SK-N-SH treated with all-trans-retinoic acid at 6 μM for 48 hours (cell line): ENCODE measurements at regions not wholly inside any gene's neighbourhood (a gene's known extent, or its start where the extent isn't known, plus 50 kb on each side); places are given as distances from the start of the nearest gene placed in this dataset.

Experiments
- ATAC-seq: fragments of 200-7000 bp; cut with Tn5 transposase; 3 replicates; pipeline ENCODE4 v1.9.1; 2020; ENCODE audit warnings: mild to moderate bottlenecking, moderate library complexity
- ARNTL ChIP-seq: fragments of 450-650 bp; formaldehyde crosslinking; IDR thresholded peaks from 2 replicates; pipeline ENCODE4 v1.5.0; 2020; ENCODE audit warnings: low read depth, mild to moderate bottlenecking, moderate library complexity, borderline replicate concordance
- BACH2 ChIP-seq: fragments of 250-450 bp; sonication (Bioruptor Pico); IDR thresholded peaks from 2 replicates; pipeline ENCODE4 v1.9.0; 2021; ENCODE audit warnings: mild to moderate bottlenecking, borderline replicate concordance
- CSDC2 ChIP-seq: fragments of 250-450 bp; sonication (Bioruptor Pico); IDR thresholded peaks from 2 replicates; pipeline ENCODE4 v1.5.0; 2020; ENCODE audit warnings: mild to moderate bottlenecking, moderate library complexity
- ESRRG ChIP-seq: fragments of 250-450 bp; sonication (Bioruptor Pico); IDR thresholded peaks from 2 replicates; pipeline ENCODE4 v1.6.1; 2021; ENCODE audit warnings: mild to moderate bottlenecking
- GLIS3 ChIP-seq: fragments of 250-450 bp; sonication (Bioruptor Pico); IDR thresholded peaks from 2 replicates; pipeline ENCODE4 v1.5.0; 2020; ENCODE audit warnings: mild to moderate bottlenecking, moderate library complexity
- ISL1 ChIP-seq: fragments of 250-450 bp; sonication (Bioruptor Pico); IDR thresholded peaks from 2 replicates; pipeline ENCODE4 v2.1.2; 2022; ENCODE audit warnings: mild to moderate bottlenecking, moderate library complexity
- OSR1 ChIP-seq: fragments of 250-450 bp; sonication (Bioruptor Pico); IDR thresholded peaks from 2 replicates; pipeline ENCODE4 v1.8.0; 2022; ENCODE audit warnings: moderate library complexity, mild to moderate bottlenecking, inconsistent platforms
- PPARA ChIP-seq: fragments of 250-450 bp; sonication (Bioruptor Pico); IDR thresholded peaks from 2 replicates; pipeline ENCODE4 v1.5.0; 2020; ENCODE audit warnings: mild to moderate bottlenecking, borderline replicate concordance
- RARB ChIP-seq: fragments of 250-450 bp; sonication (Bioruptor Pico); IDR thresholded peaks from 2 replicates; pipeline ENCODE4 v1.8.0; 2021; ENCODE audit warnings: mild to moderate bottlenecking, moderate library complexity
- SNAI2 ChIP-seq: fragments of 250-450 bp; sonication (Bioruptor Pico); IDR thresholded peaks from 2 replicates; pipeline ENCODE4 v1.5.0; 2020; ENCODE audit warnings: mild to moderate bottlenecking, moderate library complexity
- TCF4 ChIP-seq: fragments of 250-450 bp; sonication (Bioruptor Pico); IDR thresholded peaks from 2 replicates; pipeline ENCODE4 v1.8.0; 2021; ENCODE audit warnings: mild to moderate bottlenecking, moderate library complexity, borderline replicate concordance
- TOX ChIP-seq: fragments of 250-450 bp; sonication (Bioruptor Pico); IDR thresholded peaks from 2 replicates; pipeline ENCODE4 v1.8.0; 2021; ENCODE audit warnings: mild to moderate bottlenecking, moderate library complexity, borderline replicate concordance
- ZC3H10 ChIP-seq: fragments of 250-450 bp; sonication (Bioruptor Pico); IDR thresholded peaks from 2 replicates; pipeline ENCODE4 v1.5.1; 2021; ENCODE audit warnings: mild to moderate bottlenecking, moderate library complexity
- ZFP3 ChIP-seq: fragments of 250-450 bp; sonication (Bioruptor Pico); IDR thresholded peaks from 2 replicates; pipeline ENCODE4 v1.5.0; 2020; ENCODE audit warnings: mild to moderate bottlenecking, moderate library complexity
- ZFP30 ChIP-seq: fragments of 450-650 bp; formaldehyde crosslinking; IDR thresholded peaks from 2 replicates; pipeline ENCODE4 v1.5.0; 2022; ENCODE audit warnings: mild to moderate bottlenecking, moderate library complexity
- ZNF565 ChIP-seq: fragments of 450-650 bp; formaldehyde crosslinking; conservative IDR thresholded peaks from 2 replicates; pipeline ENCODE4 v1.5.0; 2020; ENCODE audit warnings: low read depth, mild to moderate bottlenecking, moderate library complexity
- ZNF70 ChIP-seq: fragments of 450-650 bp; formaldehyde crosslinking; IDR thresholded peaks from 2 replicates; pipeline ENCODE4 v1.5.0; 2020; ENCODE audit warnings: mild to moderate bottlenecking, moderate library complexity
- ZNF8 ChIP-seq: fragments of 450-650 bp; formaldehyde crosslinking; IDR thresholded peaks from 2 replicates; pipeline ENCODE4 v1.5.0; 2020; ENCODE audit warnings: mild to moderate bottlenecking, moderate library complexity
- TF ChIP-seq, protein P1 (sequence below): fragments of 250-450 bp; sonication (Bioruptor Pico); IDR thresholded peaks from 2 replicates; pipeline ENCODE4 v1.8.0; 2020; ENCODE audit warnings: mild to moderate bottlenecking, moderate library complexity, borderline replicate concordance
- TF ChIP-seq, protein P2 (sequence below): fragments of 250-450 bp; sonication (Bioruptor Pico); IDR thresholded peaks from 2 replicates; pipeline ENCODE4 v1.8.0; 2021; ENCODE audit warnings: low read depth, mild to moderate bottlenecking, moderate library complexity, borderline replicate concordance
- TF ChIP-seq, protein P3 (sequence below): fragments of 250-450 bp; sonication (Bioruptor Pico); IDR thresholded peaks from 2 replicates; pipeline ENCODE4 v1.5.1; 2020; ENCODE audit warnings: low read depth, mild to moderate bottlenecking, moderate library complexity

GRCh38 chr6:133772567-133772966, 116.3 kb upstream of the TCF21 start:
- no peak for ATAC-seq

DNA sequence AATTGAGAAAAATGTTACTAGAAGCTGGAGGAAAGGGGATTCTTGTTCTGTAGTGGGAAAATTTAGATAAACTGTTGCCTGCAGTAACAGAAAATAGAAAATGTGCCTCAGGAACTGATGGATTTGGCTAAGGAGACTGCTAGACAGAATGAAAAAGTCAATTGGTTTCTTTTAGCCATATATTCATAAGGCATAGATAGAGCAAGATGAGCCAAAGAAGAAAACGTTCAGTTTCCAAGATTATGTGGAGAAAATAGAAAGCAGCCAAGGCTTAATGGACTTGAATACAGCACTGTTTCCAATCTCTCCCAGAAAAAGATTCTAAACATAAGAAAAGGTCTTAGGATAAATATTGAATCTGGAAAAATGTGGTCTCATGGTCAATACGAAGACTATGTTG, 115.1 kb upstream of the TCF21 start:
- TF ChIP-seq RARB, result no peak
- ATAC-seq, result no peak

More at GRCh38 chr6:133772567-133772966, 116.3 kb upstream of the TCF21 start:
- TF ChIP-seq CSDC2 (CRISPR knock-in tag) (no peak), ZNF565 (no peak), ZFP3 (CRISPR knock-in tag) (no peak), GLIS3 (CRISPR knock-in tag) (no peak), ISL1 (CRISPR knock-in tag) (no peak), TOX (CRISPR knock-in tag) (no peak)

DNA sequence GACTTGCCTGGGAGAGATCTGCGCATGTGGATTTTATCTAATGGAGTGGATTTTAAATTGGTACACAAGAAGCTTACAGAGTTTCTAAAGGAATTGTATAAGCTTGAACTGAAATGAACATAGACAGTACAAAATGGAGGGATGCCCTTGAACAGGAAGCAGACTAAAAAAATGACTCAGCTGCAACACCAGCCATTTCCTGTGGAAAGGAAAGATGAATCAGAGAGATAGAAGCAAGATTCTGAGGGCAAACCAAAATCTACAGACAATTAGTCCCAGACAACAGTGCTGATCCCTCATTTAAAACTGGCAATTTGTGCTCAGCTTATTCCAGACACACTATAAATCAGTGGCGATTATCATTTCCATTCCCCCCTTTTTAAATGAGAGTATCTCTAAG, 114.6 kb upstream of the TCF21 start:
- no peak for ATAC-seq
- TF ChIP-seq ZFP30 (CRISPR knock-in tag), result no peak
- TF ChIP-seq ZNF565, result no peak
- TF ChIP-seq CSDC2 (CRISPR knock-in tag), result no peak
- TF ChIP-seq, protein P1, sequence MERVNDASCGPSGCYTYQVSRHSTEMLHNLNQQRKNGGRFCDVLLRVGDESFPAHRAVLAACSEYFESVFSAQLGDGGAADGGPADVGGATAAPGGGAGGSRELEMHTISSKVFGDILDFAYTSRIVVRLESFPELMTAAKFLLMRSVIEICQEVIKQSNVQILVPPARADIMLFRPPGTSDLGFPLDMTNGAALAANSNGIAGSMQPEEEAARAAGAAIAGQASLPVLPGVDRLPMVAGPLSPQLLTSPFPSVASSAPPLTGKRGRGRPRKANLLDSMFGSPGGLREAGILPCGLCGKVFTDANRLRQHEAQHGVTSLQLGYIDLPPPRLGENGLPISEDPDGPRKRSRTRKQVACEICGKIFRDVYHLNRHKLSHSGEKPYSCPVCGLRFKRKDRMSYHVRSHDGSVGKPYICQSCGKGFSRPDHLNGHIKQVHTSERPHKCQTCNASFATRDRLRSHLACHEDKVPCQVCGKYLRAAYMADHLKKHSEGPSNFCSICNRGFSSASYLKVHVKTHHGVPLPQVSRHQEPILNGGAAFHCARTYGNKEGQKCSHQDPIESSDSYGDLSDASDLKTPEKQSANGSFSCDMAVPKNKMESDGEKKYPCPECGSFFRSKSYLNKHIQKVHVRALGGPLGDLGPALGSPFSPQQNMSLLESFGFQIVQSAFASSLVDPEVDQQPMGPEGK, result no peak
- TF ChIP-seq ISL1 (CRISPR knock-in tag), result no peak
- no peak for TF ChIP-seq ZFP3 (CRISPR knock-in tag)
- no peak for TF ChIP-seq GLIS3 (CRISPR knock-in tag)
- no peak for TF ChIP-seq ZNF70 (CRISPR knock-in tag)
- no peak for TF ChIP-seq OSR1 (CRISPR knock-in tag)
- no peak for TF ChIP-seq TCF4 (CRISPR knock-in tag)

DNA sequence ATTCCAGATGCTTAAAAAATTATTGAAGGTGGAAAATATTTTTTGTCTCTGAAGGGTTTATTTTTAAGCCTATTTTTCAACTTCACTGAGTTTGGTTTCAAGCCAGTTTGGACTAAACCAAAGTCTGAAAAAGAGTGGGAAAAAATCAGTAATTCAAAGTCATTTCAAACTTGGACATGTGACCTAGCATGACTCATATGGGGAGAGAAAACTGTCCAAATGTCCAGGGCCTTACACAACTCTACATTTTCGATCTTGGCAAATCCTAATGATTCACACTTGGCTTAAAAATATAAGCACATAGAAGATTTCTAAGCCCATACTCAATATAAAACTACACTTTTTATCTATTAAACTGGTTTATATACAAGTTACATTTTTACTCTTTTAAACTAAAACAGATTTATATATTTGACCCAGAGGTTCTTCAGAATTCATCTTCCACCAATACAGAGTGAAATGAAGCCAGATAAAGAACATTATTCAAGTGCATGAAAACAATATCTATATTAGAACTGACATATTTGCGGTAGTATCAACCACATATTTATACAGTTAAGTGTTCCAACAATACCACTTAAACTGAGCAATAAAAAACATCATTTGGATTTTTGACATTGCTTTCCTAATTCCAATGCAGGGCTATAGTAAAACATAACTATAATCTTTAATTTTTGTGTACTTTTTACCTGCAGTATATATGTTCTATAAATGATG, 110.3 kb upstream of the TCF21 start:
- no peak for ATAC-seq
- TF ChIP-seq, protein P1, result no peak
- TF ChIP-seq ISL1 (CRISPR knock-in tag) (no peak), TCF4 (CRISPR knock-in tag) (no peak), ZNF70 (CRISPR knock-in tag) (no peak), ESRRG (CRISPR knock-in tag) (no peak), CSDC2 (CRISPR knock-in tag) (no peak), BACH2 (no peak), ZNF8 (CRISPR knock-in tag) (no peak), ZNF565 (no peak)
- TF ChIP-seq, protein P2, sequence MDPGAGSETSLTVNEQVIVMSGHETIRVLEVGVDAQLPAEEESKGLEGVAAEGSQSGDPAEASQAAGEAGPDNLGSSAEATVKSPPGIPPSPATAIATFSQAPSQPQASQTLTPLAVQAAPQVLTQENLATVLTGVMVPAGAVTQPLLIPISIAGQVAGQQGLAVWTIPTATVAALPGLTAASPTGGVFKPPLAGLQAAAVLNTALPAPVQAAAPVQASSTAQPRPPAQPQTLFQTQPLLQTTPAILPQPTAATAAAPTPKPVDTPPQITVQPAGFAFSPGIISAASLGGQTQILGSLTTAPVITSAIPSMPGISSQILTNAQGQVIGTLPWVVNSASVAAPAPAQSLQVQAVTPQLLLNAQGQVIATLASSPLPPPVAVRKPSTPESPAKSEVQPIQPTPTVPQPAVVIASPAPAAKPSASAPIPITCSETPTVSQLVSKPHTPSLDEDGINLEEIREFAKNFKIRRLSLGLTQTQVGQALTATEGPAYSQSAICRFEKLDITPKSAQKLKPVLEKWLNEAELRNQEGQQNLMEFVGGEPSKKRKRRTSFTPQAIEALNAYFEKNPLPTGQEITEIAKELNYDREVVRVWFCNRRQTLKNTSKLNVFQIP, result no peak

- ATAC-seq, result no peak
- no peak for TF ChIP-seq ESRRG (CRISPR knock-in tag)
- no peak for TF ChIP-seq ARNTL (CRISPR knock-in tag)
- TF ChIP-seq, protein P3, sequence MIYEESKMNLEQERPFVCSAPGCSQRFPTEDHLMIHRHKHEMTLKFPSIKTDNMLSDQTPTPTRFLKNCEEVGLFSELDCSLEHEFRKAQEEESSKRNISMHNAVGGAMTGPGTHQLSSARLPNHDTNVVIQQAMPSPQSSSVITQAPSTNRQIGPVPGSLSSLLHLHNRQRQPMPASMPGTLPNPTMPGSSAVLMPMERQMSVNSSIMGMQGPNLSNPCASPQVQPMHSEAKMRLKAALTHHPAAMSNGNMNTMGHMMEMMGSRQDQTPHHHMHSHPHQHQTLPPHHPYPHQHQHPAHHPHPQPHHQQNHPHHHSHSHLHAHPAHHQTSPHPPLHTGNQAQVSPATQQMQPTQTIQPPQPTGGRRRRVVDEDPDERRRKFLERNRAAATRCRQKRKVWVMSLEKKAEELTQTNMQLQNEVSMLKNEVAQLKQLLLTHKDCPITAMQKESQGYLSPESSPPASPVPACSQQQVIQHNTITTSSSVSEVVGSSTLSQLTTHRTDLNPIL (CRISPR knock-in tag), result no peak
- no peak for TF ChIP-seq TCF4 (CRISPR knock-in tag)
- TF ChIP-seq, protein P1, result no peak
- no peak for TF ChIP-seq SNAI2 (CRISPR knock-in tag)
- no peak for TF ChIP-seq CSDC2 (CRISPR knock-in tag)
- no peak for TF ChIP-seq OSR1 (CRISPR knock-in tag)
- TF ChIP-seq ZC3H10 (CRISPR knock-in tag), result no peak
- no peak for TF ChIP-seq ZNF70 (CRISPR knock-in tag)
- no peak for TF ChIP-seq ZNF565
- TF ChIP-seq ZNF8 (CRISPR knock-in tag), result no peak
- TF ChIP-seq PPARA, result no peak
Observed at GRCh38 chr6:133779916-133780695, 108.8 kb upstream of the TCF21 start.
